HepG2 (cell line): ENCODE measurements at regions not wholly inside any gene's neighbourhood (a gene's known extent, or its start where the extent isn't known, plus 50 kb on each side); places are given as distances from the start of the nearest gene placed in this dataset.

Experiments
- GFI1 ChIP-seq: sonication (generic); formaldehyde crosslinking; IDR thresholded peaks from 2 replicates; pipeline ENCODE4 v1.5.0; 2020; ENCODE audit warnings: missing genetic modification reagents, mild to moderate bottlenecking, borderline replicate concordance
- HCFC1 ChIP-seq: fragments of 150-350 bp; IDR thresholded peaks from 2 replicates; pipeline ENCODE4 v1.6.1; 2014; ENCODE audit warnings: low read depth, low read length
- KDM1A ChIP-seq: IDR thresholded peaks from 2 replicates; pipeline ENCODE4 v1.6.1; 2016; ENCODE audit warnings: missing compliant biosample characterization
- RARA ChIP-seq: IDR thresholded peaks from 2 replicates; pipeline ENCODE4 v1.6.1; 2016; ENCODE audit warnings: missing genetic modification reagents, missing compliant biosample characterization
- SMC3 ChIP-seq: IDR thresholded peaks from 2 replicates; pipeline ENCODE4 v1.6.1; 2011; ENCODE audit warnings: low read length, improper control_type of control experiment
- SOX13 ChIP-seq, 3 experiments: fragments of 450-650 bp in 1 of 3; sonication (generic) in 1 of 3; formaldehyde crosslinking in 1 of 3; IDR thresholded peaks in 2 of 3; conservative IDR thresholded peaks in 1 of 3; 2 replicates each; pipeline versions ENCODE4 v1.5.0 to v1.6.1; 2016 to 2020; ENCODE audit warnings: antibody characterized with exemption in 1 of 3, mild to moderate bottlenecking in 1 of 3, missing compliant biosample characterization in 1 of 3, missing genetic modification reagents in 1 of 3, moderate library complexity in 1 of 3
- TF ChIP-seq, protein P1 (sequence below), 2 experiments: IDR thresholded peaks; 2 replicates each; pipeline ENCODE4 v1.6.1; 2011 to 2012; ENCODE audit warnings: low read length in 2 of 2, borderline replicate concordance in 1 of 2, low read depth in 1 of 2, mild to moderate bottlenecking in 1 of 2, moderate library complexity in 1 of 2
- TF ChIP-seq, protein P2 (sequence below): IDR thresholded peaks from 2 replicates; pipeline ENCODE4 v1.6.1; 2016; ENCODE audit warnings: control low read depth
- TF ChIP-seq, protein P3 (sequence below): sonication (generic); formaldehyde crosslinking; IDR thresholded peaks from 2 replicates; pipeline ENCODE4 v1.5.1; 2020; ENCODE audit warnings: missing genetic modification reagents, mild to moderate bottlenecking, borderline replicate concordance
- TF ChIP-seq, protein P4 (sequence below): sonication (generic); formaldehyde crosslinking; IDR thresholded peaks from 2 replicates; pipeline ENCODE4 v1.4.0; 2020; ENCODE audit warnings: mild to moderate bottlenecking, missing genetic modification reagents
- TF ChIP-seq, protein P5 (sequence below): sonication (generic); formaldehyde crosslinking; IDR thresholded peaks from 2 replicates; pipeline ENCODE4 v1.4.0; 2020; ENCODE audit warnings: missing genetic modification reagents, borderline replicate concordance
- TF ChIP-seq, protein P6 (sequence below): sonication (generic); formaldehyde crosslinking; IDR thresholded peaks from 2 replicates; pipeline ENCODE4 v1.8.0; 2022; ENCODE audit warnings: mild to moderate bottlenecking, missing genetic modification reagents

DNA sequence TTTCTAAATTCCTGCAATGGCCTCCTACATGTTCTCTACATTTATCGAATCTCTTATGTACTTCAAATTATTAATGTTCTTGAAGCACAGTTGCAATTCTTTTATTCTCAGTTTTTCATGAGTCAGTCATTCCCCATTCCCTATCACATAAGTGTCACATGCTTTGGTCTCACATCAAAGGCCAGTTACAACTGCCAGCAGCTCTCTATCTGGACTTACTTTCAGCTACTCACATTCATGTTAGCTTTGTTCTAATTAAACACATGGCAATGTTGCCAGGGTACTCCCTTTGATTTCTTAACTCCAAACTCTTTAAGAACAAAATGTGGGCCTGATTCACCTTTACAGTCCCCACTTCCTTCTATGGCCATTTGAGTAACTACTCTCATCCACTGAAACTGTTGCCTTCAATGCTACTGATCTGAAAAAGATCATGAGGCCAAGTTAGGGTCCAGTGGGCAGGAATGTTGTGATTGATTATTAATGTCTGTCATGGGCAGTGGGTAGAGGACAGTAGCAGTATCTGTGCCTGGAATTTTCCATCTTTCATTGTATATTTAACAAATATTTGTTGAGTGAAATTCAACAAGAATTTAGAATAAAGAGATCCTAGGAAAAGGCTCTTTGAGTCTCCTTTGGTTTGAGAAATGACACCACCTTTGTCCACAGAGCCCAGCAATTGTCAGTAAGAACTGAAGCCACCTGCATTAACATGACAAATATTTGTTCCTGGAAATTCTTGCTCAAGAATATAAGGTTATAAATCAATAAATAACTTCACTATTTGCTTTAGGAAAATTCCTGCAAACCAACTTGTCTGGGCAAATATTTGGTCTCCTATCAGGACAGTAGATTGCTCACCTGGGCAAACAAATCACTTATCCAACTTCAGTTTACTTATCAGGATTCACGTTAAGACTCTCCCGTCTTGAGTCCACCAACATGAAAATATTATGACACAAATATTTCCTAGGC lies 153.6 kb upstream of the SAMSN1 start (continued):
- TF ChIP-seq, protein P1, sequence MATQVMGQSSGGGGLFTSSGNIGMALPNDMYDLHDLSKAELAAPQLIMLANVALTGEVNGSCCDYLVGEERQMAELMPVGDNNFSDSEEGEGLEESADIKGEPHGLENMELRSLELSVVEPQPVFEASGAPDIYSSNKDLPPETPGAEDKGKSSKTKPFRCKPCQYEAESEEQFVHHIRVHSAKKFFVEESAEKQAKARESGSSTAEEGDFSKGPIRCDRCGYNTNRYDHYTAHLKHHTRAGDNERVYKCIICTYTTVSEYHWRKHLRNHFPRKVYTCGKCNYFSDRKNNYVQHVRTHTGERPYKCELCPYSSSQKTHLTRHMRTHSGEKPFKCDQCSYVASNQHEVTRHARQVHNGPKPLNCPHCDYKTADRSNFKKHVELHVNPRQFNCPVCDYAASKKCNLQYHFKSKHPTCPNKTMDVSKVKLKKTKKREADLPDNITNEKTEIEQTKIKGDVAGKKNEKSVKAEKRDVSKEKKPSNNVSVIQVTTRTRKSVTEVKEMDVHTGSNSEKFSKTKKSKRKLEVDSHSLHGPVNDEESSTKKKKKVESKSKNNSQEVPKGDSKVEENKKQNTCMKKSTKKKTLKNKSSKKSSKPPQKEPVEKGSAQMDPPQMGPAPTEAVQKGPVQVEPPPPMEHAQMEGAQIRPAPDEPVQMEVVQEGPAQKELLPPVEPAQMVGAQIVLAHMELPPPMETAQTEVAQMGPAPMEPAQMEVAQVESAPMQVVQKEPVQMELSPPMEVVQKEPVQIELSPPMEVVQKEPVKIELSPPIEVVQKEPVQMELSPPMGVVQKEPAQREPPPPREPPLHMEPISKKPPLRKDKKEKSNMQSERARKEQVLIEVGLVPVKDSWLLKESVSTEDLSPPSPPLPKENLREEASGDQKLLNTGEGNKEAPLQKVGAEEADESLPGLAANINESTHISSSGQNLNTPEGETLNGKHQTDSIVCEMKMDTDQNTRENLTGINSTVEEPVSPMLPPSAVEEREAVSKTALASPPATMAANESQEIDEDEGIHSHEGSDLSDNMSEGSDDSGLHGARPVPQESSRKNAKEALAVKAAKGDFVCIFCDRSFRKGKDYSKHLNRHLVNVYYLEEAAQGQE (IDR thresholded peaks at IDR 0.05; ENCODE audit: borderline replicate concordance in 1 of 2, low read depth in 1 of 2, low read length in 2 of 2): peak in 1 of 2 experiments; percentile 33; a peak in 1 of 4 replicates
- TF ChIP-seq SMC3 (0 out of 2 replicates have a peak, but pooled peaks have one; percentile 3), KDM1A (CRISPR knock-in tag) (0 out of 2 replicates have a peak, but pooled peaks have one; percentile 8), GFI1 (peak; percentile 91), SOX13 (IDR thresholded peaks at IDR 0.05) (peak; percentile 29; the same call in 1 of the 2 replicates), SOX13 (CRISPR knock-in tag; conservative IDR thresholded peaks at IDR 0.05 in 1 of 2, IDR thresholded peaks at IDR 0.05 in 1 of 2) (peak in 1 of 2 experiments; percentile 85; a peak in 2 of 4 replicates), RARA (CRISPR knock-in tag) (peak; percentile 63), HCFC1 (no peak)
- TF ChIP-seq, protein P2, sequence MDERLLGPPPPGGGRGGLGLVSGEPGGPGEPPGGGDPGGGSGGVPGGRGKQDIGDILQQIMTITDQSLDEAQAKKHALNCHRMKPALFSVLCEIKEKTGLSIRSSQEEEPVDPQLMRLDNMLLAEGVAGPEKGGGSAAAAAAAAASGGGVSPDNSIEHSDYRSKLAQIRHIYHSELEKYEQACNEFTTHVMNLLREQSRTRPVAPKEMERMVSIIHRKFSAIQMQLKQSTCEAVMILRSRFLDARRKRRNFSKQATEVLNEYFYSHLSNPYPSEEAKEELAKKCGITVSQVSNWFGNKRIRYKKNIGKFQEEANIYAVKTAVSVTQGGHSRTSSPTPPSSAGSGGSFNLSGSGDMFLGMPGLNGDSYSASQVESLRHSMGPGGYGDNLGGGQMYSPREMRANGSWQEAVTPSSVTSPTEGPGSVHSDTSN (CRISPR knock-in tag): no peak
- TF ChIP-seq, protein P3, sequence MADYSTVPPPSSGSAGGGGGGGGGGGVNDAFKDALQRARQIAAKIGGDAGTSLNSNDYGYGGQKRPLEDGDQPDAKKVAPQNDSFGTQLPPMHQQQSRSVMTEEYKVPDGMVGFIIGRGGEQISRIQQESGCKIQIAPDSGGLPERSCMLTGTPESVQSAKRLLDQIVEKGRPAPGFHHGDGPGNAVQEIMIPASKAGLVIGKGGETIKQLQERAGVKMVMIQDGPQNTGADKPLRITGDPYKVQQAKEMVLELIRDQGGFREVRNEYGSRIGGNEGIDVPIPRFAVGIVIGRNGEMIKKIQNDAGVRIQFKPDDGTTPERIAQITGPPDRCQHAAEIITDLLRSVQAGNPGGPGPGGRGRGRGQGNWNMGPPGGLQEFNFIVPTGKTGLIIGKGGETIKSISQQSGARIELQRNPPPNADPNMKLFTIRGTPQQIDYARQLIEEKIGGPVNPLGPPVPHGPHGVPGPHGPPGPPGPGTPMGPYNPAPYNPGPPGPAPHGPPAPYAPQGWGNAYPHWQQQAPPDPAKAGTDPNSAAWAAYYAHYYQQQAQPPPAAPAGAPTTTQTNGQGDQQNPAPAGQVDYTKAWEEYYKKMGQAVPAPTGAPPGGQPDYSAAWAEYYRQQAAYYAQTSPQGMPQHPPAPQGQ (CRISPR knock-in tag): no peak
- TF ChIP-seq, protein P4, sequence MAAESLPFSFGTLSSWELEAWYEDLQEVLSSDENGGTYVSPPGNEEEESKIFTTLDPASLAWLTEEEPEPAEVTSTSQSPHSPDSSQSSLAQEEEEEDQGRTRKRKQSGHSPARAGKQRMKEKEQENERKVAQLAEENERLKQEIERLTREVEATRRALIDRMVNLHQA (CRISPR knock-in tag): no peak
- TF ChIP-seq, protein P5, sequence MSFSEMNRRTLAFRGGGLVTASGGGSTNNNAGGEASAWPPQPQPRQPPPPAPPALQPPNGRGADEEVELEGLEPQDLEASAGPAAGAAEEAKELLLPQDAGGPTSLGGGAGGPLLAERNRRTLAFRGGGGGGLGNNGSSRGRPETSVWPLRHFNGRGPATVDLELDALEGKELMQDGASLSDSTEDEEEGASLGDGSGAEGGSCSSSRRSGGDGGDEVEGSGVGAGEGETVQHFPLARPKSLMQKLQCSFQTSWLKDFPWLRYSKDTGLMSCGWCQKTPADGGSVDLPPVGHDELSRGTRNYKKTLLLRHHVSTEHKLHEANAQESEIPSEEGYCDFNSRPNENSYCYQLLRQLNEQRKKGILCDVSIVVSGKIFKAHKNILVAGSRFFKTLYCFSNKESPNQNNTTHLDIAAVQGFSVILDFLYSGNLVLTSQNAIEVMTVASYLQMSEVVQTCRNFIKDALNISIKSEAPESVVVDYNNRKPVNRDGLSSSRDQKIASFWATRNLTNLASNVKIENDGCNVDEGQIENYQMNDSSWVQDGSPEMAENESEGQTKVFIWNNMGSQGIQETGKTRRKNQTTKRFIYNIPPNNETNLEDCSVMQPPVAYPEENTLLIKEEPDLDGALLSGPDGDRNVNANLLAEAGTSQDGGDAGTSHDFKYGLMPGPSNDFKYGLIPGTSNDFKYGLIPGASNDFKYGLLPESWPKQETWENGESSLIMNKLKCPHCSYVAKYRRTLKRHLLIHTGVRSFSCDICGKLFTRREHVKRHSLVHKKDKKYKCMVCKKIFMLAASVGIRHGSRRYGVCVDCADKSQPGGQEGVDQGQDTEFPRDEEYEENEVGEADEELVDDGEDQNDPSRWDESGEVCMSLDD: no peak
- TF ChIP-seq, protein P6, sequence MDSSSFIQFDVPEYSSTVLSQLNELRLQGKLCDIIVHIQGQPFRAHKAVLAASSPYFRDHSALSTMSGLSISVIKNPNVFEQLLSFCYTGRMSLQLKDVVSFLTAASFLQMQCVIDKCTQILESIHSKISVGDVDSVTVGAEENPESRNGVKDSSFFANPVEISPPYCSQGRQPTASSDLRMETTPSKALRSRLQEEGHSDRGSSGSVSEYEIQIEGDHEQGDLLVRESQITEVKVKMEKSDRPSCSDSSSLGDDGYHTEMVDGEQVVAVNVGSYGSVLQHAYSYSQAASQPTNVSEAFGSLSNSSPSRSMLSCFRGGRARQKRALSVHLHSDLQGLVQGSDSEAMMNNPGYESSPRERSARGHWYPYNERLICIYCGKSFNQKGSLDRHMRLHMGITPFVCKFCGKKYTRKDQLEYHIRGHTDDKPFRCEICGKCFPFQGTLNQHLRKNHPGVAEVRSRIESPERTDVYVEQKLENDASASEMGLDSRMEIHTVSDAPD (CRISPR knock-in tag): no peak
